Activated T-helper 1 cell treated with anti-CD3 and anti-CD28 coated beads, Interleukin-12 subunit alpha, Interleukin-12 subunit beta, Interleukin-2, Interleukin-4 antibody, amounts not matched to agents 30 ng/mL and 10 ng/mL and 1 ng/mL, durations not matched to agents 14 hours and 24 hours and 36 hours (primary cell): ENCODE measurements at regions not wholly inside any gene's neighbourhood (a gene's known extent, or its start where the extent isn't known, plus 50 kb on each side); places are given as distances from the start of the nearest gene placed in this dataset.
"Not testable (repeated sequence)": the region's sequence is repeated elsewhere in the genome, so short reads cannot be mapped to it uniquely, and the experiment has no call there.

Experiments used
- DNase-seq: peaks from one replicate; pipeline ENCODE4 v3.0.0; 2021; ENCODE audit warnings: low spot score
- H3K27ac Mint-ChIP-seq: one replicate; pipeline ENCODE4 v1.8.0; 2021; ENCODE audit warnings: mild to moderate bottlenecking, mixed read lengths
- H3K27me3 Mint-ChIP-seq: one replicate; pipeline ENCODE4 v1.8.0; 2022; ENCODE audit warnings: mild to moderate bottlenecking, moderate library complexity, mixed read lengths; ENCODE audit not compliant: insufficient read depth
- H3K36me3 Mint-ChIP-seq: one replicate; pipeline ENCODE4 v1.8.0; 2021; ENCODE audit warnings: low read depth, mixed read lengths
- H3K4me1 Mint-ChIP-seq: one replicate; pipeline ENCODE4 v1.8.0; 2021; ENCODE audit warnings: low read depth, mixed read lengths
- H3K4me3 Mint-ChIP-seq: one replicate; pipeline ENCODE4 v1.8.0; 2021; ENCODE audit warnings: mild to moderate bottlenecking, moderate library complexity, mixed read lengths
- H3K9me3 Mint-ChIP-seq: one replicate; pipeline ENCODE4 v1.8.0; 2021; ENCODE audit warnings: mixed read lengths
- intact Hi-C: fragments of 100-400 bp; cut with micrococcal nuclease; formaldehyde crosslinking; loops from one replicate; pipeline ENCODE4 v1.15.1; 2024

GRCh38 chr7:119630406-119630969, 642.5 kb upstream of the KCND2 start:
- Mint-ChIP-seq H3K9me3 (no peaks in the 10 kb centered on the region), H3K27me3 (no peaks in the 10 kb centered on the region), H3K27ac (no peak overlapping the region), H3K36me3 (no peaks in the 10 kb centered on the region), H3K4me1 (no peaks in the 10 kb centered on the region), H3K4me3 (no peak overlapping the region)
- intact Hi-C loops: no loop called here
- DNase-seq: no peak

- H3K4me3 Mint-ChIP-seq, intact Hi-C loops, H3K4me1 Mint-ChIP-seq, H3K36me3 Mint-ChIP-seq, H3K27ac Mint-ChIP-seq, DNase-seq, H3K27me3 Mint-ChIP-seq: not testable (repeated sequence)
- H3K9me3 Mint-ChIP-seq: peaks cover 10% of the 10 kb centered on the region
Measured at GRCh38 chr7:119633812-119634211, 639.2 kb upstream of the KCND2 start.

GRCh38 chr7:119640326-119640725, 632.6 kb upstream of the KCND2 start:
- H3K27ac Mint-ChIP-seq: no peak overlapping the region
- intact Hi-C loops: no loop called here
- H3K27me3 Mint-ChIP-seq: no peaks in the 10 kb centered on the region
- H3K36me3 Mint-ChIP-seq: no peaks in the 10 kb centered on the region
- H3K9me3 Mint-ChIP-seq: peaks cover 15% of the 10 kb centered on the region
- H3K4me3 Mint-ChIP-seq: no peak overlapping the region
- no peak for DNase-seq
- H3K4me1 Mint-ChIP-seq: no peaks in the 10 kb centered on the region

GRCh38 chr7:119640861-119641260, 632.1 kb upstream of the KCND2 start:
- no peak for DNase-seq
- Mint-ChIP-seq H3K27me3 (no peaks in the 10 kb centered on the region), H3K9me3 (peaks cover 15% of the 10 kb centered on the region), H3K4me3 (no peak overlapping the region), H3K36me3 (no peaks in the 10 kb centered on the region), H3K27ac (no peak overlapping the region), H3K4me1 (no peaks in the 10 kb centered on the region)
- intact Hi-C loops: no loop called here

- DNase-seq: no peak
- Mint-ChIP-seq H3K27me3 (no peaks in the 10 kb centered on the region), H3K36me3 (no peaks in the 10 kb centered on the region), H3K4me1 (no peaks in the 10 kb centered on the region), H3K4me3 (no peak overlapping the region), H3K27ac (no peak overlapping the region), H3K9me3 (peaks cover 9% of the 10 kb centered on the region)
- intact Hi-C loops: no loop called here
Measured at GRCh38 chr7:119643558-119643957, 629.4 kb upstream of the KCND2 start.

- intact Hi-C loops: no loop called here
- no peak for DNase-seq
- Mint-ChIP-seq H3K4me3 (no peak overlapping the region), H3K27me3 (no peaks in the 10 kb centered on the region), H3K36me3 (no peaks in the 10 kb centered on the region), H3K4me1 (no peaks in the 10 kb centered on the region), H3K9me3 (peaks cover 5% of the 10 kb centered on the region), H3K27ac (no peak overlapping the region)
Measured at GRCh38 chr7:119647286-119647685, 625.7 kb upstream of the KCND2 start.

GRCh38 chr7:119648752-119649151, 624.2 kb upstream of the KCND2 start:
- H3K27me3 Mint-ChIP-seq, H3K36me3 Mint-ChIP-seq, H3K9me3 Mint-ChIP-seq, intact Hi-C loops, H3K4me1 Mint-ChIP-seq, DNase-seq, H3K4me3 Mint-ChIP-seq, H3K27ac Mint-ChIP-seq: not testable (repeated sequence)

- DNase-seq: no peak
- Mint-ChIP-seq H3K4me1 (no peaks in the 10 kb centered on the region), H3K4me3 (no peak overlapping the region), H3K27ac (no peak overlapping the region), H3K9me3 (peaks cover 4% of the 10 kb centered on the region), H3K27me3 (no peaks in the 10 kb centered on the region), H3K36me3 (no peaks in the 10 kb centered on the region)
- intact Hi-C loops: no loop called here
Measured at GRCh38 chr7:119660080-119660479, 612.9 kb upstream of the KCND2 start.

GRCh38 chr7:119664601-119665000, 608.4 kb upstream of the KCND2 start:
- intact Hi-C loops: no loop called here
- Mint-ChIP-seq H3K4me3 (no peak overlapping the region), H3K4me1 (no peaks in the 10 kb centered on the region), H3K27me3 (no peaks in the 10 kb centered on the region), H3K9me3 (no peaks in the 10 kb centered on the region), H3K27ac (no peak overlapping the region), H3K36me3 (no peaks in the 10 kb centered on the region)
- no peak for DNase-seq

- Mint-ChIP-seq H3K27ac (no peak overlapping the region), H3K27me3 (no peaks in the 10 kb centered on the region), H3K9me3 (no peaks in the 10 kb centered on the region), H3K4me1 (no peaks in the 10 kb centered on the region), H3K4me3 (no peak overlapping the region), H3K36me3 (no peaks in the 10 kb centered on the region)
- intact Hi-C loops: no loop called here
- no peak for DNase-seq
Measured at GRCh38 chr7:119665796-119666195, 607.2 kb upstream of the KCND2 start.

GRCh38 chr7:119681336-119681735, 591.6 kb upstream of the KCND2 start:
- Mint-ChIP-seq H3K27me3 (no peaks in the 10 kb centered on the region), H3K4me3 (no peak overlapping the region), H3K27ac (no peak overlapping the region), H3K9me3 (peaks cover 3% of the 10 kb centered on the region), H3K4me1 (no peaks in the 10 kb centered on the region), H3K36me3 (no peaks in the 10 kb centered on the region)
- no peak for DNase-seq
- intact Hi-C loops: no loop called here

GRCh38 chr7:119684763-119685162, 588.2 kb upstream of the KCND2 start:
- Mint-ChIP-seq H3K27me3 (no peaks in the 10 kb centered on the region), H3K27ac (no peak overlapping the region), H3K9me3 (peaks cover 7% of the 10 kb centered on the region), H3K4me3 (no peak overlapping the region), H3K36me3 (no peaks in the 10 kb centered on the region), H3K4me1 (no peaks in the 10 kb centered on the region)
- intact Hi-C loops: no loop called here
- DNase-seq: no peak

GRCh38 chr7:119685906-119686305, 587.1 kb upstream of the KCND2 start:
- Mint-ChIP-seq H3K27ac (no peak overlapping the region), H3K4me3 (no peak overlapping the region), H3K4me1 (no peaks in the 10 kb centered on the region), H3K36me3 (no peaks in the 10 kb centered on the region), H3K27me3 (no peaks in the 10 kb centered on the region), H3K9me3 (peaks cover 7% of the 10 kb centered on the region)
- no peak for DNase-seq
- intact Hi-C loops: no loop called here

GRCh38 chr7:119688831-119689230, 584.1 kb upstream of the KCND2 start:
- Mint-ChIP-seq H3K9me3 (peaks cover 7% of the 10 kb centered on the region), H3K36me3 (no peaks in the 10 kb centered on the region), H3K27ac (no peak overlapping the region), H3K27me3 (no peaks in the 10 kb centered on the region), H3K4me3 (no peak overlapping the region), H3K4me1 (no peaks in the 10 kb centered on the region)
- DNase-seq: no peak
- intact Hi-C loops: no loop called here
